MG63 (cell line): ENCODE measurements at regions not wholly inside any gene's neighbourhood (a gene's known extent, or its start where the extent isn't known, plus 50 kb on each side); places are given as distances from the start of the nearest gene placed in this dataset.

Experiments
- DNase-seq: peaks from one replicate; pipeline ENCODE4 v3.0.0-alpha.2; 2020
- H3K27me3 ChIP-seq: fragments of 250-450 bp; sonication (Bioruptor Pico); 2 replicates; pipeline ENCODE4 v1.5.1; 2020; ENCODE audit warnings: mild to moderate bottlenecking, moderate library complexity
- H3K36me3 ChIP-seq: fragments of 250-450 bp; sonication (Bioruptor Pico); 2 replicates; pipeline ENCODE4 v1.5.1; 2020; ENCODE audit warnings: mild to moderate bottlenecking, moderate library complexity
- H3K4me3 ChIP-seq: fragments of 250-450 bp; sonication (Bioruptor Pico); 2 replicates; pipeline ENCODE4 v1.5.1; 2020; ENCODE audit warnings: mild to moderate bottlenecking, moderate library complexity
- H3K9me3 ChIP-seq: fragments of 250-450 bp; sonication (Bioruptor Pico); 2 replicates; pipeline ENCODE4 v1.5.1; 2020; ENCODE audit warnings: mild to moderate bottlenecking, moderate library complexity

DNA sequence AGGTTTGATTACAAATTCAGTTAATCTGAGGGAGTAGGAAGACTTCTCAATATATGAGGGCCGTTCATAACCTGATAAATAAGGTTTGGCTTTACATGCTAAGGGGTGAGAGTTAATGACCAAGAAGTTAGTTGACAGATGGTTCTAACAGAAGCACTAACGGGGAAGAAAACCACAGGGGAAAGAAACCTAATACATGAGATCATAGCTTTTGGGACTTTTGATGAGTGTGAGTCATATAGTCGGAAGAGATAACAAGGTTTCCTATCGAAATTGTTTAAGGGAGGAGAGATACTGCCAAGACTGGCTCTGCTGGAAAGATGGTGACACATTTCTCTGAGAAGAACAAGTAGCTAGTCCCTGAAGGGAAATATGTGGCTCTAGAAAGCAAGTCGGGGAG, 140.1 kb downstream of the COX7C start:
- no peak for DNase-seq
- H3K4me3 ChIP-seq: no peak overlapping the region
- no peaks in the 10 kb centered on the region for H3K9me3 ChIP-seq
- H3K36me3 ChIP-seq: no peaks in the 10 kb centered on the region
- peaks cover under 1% of the 10 kb centered on the region; the same call in 1 of the 2 replicates for H3K27me3 ChIP-seq

DNA sequence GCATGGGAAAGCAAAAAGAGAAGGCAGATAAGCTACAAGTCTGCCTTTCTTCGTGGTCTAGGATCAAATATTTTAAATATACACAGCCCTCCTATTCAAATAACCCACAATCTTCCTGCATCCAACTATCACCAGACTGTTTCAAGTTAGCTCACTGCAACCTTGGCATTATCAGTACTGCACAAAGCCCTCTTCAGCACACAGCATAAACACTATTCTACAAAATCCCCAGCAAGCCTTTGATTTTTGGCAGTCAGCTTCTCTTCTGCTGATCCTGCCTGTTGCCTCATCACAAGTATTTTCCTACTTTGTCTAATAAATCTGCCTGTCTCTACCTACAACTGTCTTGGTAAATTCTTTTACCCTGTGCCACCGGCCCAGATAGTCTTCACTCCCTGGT, 142.9 kb downstream of the COX7C start:
- H3K36me3 ChIP-seq: no peaks in the 10 kb centered on the region
- peaks cover 2% of the 10 kb centered on the region; the same call in 1 of the 2 replicates for H3K27me3 ChIP-seq
- H3K4me3 ChIP-seq: no peak overlapping the region
- DNase-seq: no peak
- no peaks in the 10 kb centered on the region for H3K9me3 ChIP-seq

DNA sequence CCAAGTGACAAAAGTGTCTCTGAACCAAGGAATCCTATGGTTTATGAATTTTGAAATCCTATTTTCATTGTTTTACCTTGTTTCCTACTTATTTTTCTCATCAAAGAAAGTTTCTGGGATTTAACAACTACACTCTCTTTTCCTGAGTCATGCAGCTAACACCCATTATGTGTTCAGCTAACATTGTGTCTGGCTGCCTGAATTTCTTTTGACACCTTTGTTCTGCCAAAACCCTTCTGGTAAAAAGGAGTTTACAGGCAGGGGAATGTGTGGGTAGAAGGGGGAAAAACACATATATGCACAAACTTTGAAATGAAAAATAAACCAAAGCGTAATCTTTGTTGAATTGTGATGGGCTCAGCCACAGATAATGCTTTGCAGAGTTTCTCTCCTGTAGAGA, 146.2 kb downstream of the COX7C start:
- Histone ChIP-seq H3K9me3 (no peaks in the 10 kb centered on the region), H3K27me3 (peaks cover 3% of the 10 kb centered on the region; the same call in 1 of the 2 replicates), H3K36me3 (no peaks in the 10 kb centered on the region), H3K4me3 (no peak overlapping the region)
- no peak for DNase-seq

DNA sequence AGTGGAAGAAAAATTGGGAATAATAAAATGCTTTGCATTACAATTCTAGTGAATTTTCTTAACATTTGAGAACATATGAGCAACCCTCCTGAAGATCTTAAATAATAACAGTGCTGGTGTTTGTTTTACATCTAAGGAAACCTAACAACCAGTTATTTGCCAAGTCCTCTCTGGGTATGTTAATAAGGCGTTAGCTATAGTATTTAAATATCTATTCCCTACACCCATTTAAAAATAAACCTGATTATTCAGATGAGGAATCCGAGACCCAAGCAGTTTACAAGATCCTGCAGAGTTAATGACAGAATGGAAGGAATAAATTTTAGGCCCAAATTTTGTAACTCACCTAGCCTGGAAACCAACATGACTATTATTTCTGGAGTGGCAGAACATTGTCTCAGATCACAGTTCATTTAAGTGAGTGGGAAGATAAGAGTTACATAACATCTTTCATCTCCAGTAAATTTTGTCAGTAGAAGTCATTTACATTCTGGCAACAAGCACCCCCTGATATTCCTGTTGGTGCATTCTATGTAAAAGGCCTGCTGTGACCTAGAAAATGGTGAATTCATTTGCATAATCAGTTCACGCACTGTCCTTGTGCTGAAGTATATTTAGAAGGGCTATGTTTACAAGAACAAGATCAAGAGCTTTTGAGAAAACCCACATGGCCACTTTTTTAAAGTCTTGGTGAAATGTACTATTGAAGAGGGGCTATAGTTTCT, 148.2 kb downstream of the COX7C start:
- no peaks in the 10 kb centered on the region for H3K36me3 ChIP-seq
- DNase-seq: no peak
- peaks cover 3% of the 10 kb centered on the region; the same call in 1 of the 2 replicates for H3K27me3 ChIP-seq
- no peaks in the 10 kb centered on the region for H3K9me3 ChIP-seq
- no peak overlapping the region for H3K4me3 ChIP-seq

DNA sequence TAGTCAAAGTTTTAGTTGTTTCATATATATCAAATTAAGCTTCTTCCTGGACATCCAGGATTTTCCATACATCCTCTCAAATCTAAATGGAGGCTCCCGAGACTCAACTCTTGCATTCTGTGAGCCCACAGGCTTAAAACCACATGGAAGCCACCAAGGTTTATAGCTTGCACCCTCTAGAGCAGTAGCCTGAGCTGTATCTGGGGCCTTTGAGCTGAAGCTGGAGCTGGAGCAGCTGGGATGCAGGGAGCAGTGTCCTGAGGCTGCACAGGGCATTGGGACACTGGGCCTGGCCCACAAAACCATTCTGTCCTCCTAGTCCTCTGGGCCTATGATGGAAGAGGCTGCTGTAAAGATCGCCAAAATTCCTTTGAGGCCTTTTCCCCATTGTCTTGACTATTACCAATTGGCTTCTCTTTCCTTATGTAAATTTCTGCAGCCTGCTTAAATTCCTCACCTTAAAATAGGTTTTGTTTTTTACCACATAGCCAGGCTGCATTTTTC, 151.0 kb downstream of the COX7C start:
- Histone ChIP-seq H3K36me3 (no peaks in the 10 kb centered on the region), H3K27me3 (0 out of 2 replicates have a peak, but pooled peaks cover 2% of the 10 kb centered on the region), H3K9me3 (no peaks in the 10 kb centered on the region), H3K4me3 (no peak overlapping the region)
- DNase-seq: no peak

DNA sequence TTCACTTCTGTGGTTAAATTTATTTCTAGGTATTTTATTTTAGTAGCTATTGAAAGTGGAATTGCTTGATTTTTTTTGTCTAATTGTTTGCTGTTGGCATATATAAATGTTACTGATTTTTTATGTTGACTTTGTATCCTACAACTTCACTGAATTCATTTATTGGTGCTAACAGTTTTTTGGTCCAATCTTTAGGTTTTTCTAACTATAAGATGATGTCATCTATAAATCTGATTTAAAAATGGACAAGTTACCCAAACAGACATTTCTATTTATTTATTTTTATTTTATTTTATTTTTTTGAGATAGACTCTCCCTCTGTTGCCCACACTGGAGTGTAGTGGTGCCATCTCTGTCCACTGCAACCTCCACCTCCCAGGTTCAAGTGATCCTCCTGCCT, 162.3 kb downstream of the COX7C start:
- Histone ChIP-seq H3K9me3 (no peaks in the 10 kb centered on the region), H3K4me3 (no peak overlapping the region), H3K27me3 (peaks cover 6% of the 10 kb centered on the region), H3K36me3 (no peaks in the 10 kb centered on the region)
- DNase-seq: no peak

DNA sequence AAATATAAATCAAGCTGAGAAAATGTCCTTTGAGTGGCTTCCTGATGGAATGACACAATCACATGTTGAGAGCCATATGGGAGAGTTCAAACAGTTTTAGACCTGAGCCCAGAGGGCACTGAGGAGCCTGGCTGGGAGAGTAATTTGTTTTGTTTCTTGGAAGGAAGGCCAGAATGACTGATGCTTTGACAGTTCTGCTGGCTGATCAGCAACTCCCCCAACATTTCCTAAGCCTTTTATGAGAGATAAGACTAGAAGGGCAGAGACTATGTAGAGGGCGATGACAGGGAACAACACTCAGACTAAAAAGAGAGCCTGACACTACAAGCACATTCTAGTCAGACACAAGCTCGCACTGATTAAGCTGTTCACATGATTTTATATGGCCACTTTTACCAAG, 169.2 kb downstream of the COX7C start:
- H3K4me3 ChIP-seq: no peak overlapping the region
- no peaks in the 10 kb centered on the region for H3K36me3 ChIP-seq
- no peak for DNase-seq
- no peaks in the 10 kb centered on the region for H3K9me3 ChIP-seq
- peaks cover 5% of the 10 kb centered on the region for H3K27me3 ChIP-seq

DNA sequence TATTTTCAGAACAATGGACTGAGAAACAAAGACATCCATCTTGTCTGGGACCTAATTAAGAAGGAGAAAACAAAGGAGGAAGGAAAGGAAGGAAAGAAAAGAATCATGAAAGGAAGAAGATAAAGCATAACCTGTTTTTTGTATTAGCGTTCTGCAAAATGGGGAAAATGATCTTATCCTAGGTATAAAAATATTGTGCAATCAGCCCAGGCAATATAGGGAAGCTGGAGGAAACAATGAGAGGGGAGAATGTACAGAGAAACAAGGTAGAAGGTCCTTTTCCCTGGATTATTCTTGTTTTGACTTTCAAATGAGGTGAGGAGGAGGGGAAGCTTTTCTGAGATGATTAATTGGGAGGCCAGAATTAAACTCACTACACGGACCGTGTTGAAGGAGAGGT, 177.9 kb downstream of the COX7C start:
- Histone ChIP-seq H3K36me3 (no peaks in the 10 kb centered on the region), H3K27me3 (0 out of 2 replicates have a peak, but pooled peaks cover 3% of the 10 kb centered on the region), H3K4me3 (no peak overlapping the region), H3K9me3 (no peaks in the 10 kb centered on the region)
- DNase-seq: no peak

DNA sequence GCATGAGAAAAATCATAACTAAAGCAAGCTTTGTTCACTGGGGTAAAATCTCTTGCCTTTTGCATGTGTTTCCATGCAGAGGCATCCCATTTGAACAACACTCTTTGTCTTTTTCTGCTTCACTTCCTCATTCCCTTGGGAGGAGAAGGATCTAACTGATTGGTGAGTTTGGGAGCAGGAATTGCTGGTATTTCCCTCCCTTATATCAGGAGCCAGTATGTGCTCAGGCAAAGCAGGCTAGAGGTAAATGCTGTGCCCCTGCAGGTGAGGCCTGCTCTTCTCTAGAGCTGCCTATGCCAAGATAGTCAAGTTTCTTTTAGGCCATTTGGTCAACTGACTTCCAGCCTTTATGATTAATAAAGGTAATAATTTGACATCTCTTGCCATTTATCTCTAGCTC, 179.9 kb downstream of the COX7C start:
- H3K27me3 ChIP-seq: 0 out of 2 replicates have a peak, but pooled peaks cover 3% of the 10 kb centered on the region
- no peak for DNase-seq
- no peaks in the 10 kb centered on the region for H3K36me3 ChIP-seq
- H3K4me3 ChIP-seq: no peak overlapping the region
- no peaks in the 10 kb centered on the region for H3K9me3 ChIP-seq

DNA sequence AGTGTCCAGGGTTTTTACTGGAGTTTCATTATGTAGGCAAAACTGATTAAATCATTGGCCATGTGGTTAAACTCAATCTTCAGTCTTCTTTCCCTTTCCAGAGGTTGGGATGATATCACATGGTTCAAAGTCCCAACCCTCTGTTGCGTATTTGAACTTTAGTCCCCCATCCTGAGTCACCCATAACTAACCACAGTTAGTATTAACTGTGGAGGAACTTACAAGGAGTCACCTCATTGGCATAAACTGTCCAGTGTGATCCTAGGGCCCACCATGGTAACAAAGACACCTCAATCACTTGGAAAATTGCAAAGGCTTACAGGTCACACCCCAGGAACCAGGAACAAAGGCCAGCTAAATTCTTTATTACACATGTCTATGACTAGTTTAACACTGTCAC, 188.5 kb downstream of the COX7C start:
- DNase-seq: no peak
- Histone ChIP-seq H3K36me3 (no peaks in the 10 kb centered on the region), H3K4me3 (no peak overlapping the region), H3K27me3 (no peaks in the 10 kb centered on the region; the same call in 1 of the 2 replicates), H3K9me3 (no peaks in the 10 kb centered on the region)

DNA sequence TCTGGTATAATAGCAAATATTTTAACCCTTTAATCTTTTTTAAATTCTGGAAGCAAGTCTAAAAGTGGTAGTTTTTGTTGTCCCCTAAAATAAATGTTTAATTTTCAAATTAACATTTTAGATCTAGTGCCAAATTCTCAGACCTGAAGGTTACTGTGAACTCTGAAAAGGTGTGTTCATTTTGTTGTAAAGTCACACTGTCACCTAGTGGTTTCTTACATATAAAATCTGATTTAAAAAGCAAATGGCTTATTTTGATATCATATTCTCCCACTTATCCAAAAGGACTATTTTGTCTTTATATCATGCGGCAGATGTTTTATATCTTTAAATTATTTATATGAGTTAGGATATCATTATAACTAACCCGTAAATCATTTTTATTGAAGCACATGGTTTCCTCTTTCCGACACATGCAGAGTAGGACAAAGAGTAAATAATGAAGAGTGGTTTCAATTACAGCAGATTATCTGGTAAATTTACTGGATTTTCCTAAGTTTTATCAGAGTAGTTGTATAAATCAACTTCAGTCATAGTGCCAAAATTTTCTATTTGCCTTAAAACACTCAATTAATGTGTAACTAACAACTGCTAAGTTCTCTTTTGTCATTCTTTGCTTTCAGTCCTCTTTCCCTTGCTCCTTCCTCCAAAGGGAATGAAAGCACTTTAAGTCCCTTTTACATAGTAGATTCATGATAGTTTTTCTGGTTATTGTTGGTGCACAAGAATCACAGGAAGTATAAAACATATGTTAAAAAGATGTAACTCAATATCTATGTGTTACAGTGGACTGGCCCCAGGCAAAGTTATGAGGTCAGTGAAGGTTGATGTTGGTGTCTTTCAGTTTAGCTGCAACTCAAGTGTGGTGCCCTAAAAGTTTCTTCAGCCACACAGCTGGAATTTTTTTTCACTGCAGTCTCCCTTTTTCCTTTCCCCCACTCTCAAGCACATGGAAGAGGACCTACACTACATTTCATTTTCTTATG, 189.6 kb downstream of the COX7C start:
- Histone ChIP-seq H3K36me3 (no peaks in the 10 kb centered on the region), H3K4me3 (no peak overlapping the region), H3K27me3 (no peaks in the 10 kb centered on the region; the same call in 1 of the 2 replicates), H3K9me3 (no peaks in the 10 kb centered on the region)
- no peak for DNase-seq

DNA sequence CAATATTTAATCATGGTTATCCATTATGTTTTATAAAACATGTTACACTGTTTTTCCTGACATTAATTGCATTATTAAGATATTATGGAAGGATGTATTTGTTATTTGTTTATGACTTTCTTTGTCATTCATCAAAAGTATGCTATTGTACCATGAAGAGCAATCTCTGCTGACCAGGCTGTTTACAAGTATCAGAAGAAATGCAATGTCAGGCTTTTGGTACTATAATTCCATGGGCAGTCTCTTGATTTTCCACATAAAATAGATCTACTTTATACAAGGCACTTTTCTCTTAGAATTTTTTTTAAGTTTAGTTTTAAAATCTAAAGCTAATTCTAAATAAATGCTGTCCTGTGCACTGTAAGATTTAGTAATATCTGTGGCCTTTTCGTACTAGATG, 196.6 kb downstream of the COX7C start:
- Histone ChIP-seq H3K36me3 (no peaks in the 10 kb centered on the region), H3K9me3 (no peaks in the 10 kb centered on the region), H3K4me3 (no peak overlapping the region), H3K27me3 (no peaks in the 10 kb centered on the region)
- no peak for DNase-seq

DNA sequence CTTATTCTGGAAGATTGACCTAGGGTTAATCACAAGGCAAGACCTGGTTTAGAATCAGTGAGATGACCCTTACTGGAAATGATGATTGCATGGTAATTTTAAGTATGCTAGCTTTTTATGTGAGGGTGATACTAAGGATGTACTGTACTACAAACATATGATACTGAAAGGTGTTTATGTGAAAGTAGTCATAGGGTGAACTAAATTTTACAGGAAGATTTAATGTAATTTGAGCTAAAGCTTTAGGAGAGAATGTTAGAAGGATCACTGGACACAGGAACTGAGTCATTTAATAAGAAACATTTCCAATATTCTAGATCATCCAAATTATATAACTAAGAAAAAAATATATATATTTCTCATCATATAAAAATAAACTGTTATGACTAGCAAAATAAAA, 197.2 kb downstream of the COX7C start:
- no peak overlapping the region for H3K4me3 ChIP-seq
- no peak for DNase-seq
- H3K27me3 ChIP-seq: no peaks in the 10 kb centered on the region
- H3K36me3 ChIP-seq: no peaks in the 10 kb centered on the region
- H3K9me3 ChIP-seq: no peaks in the 10 kb centered on the region

DNA sequence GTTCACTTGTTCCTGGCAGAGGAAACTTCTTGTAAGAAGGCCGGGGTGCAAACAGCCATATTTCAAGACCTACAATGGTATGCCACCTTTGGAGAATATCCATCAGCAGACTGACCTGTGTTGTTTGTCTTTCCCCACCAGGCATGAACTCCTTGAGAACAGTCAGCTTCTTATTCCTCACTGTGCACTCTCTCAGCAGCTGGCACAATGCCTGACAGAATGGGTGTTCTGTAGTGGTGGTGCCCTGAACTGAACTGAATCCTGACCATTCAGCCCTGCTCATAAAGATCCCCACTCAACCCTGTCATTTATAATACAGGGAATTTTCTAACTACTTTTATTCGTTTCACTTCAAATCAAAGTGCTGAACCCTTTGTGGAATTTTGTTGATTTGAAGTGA, 206.9 kb downstream of the COX7C start:
- peak; percentile 1 for DNase-seq
- no peaks in the 10 kb centered on the region; the same call in 1 of the 2 replicates for H3K27me3 ChIP-seq
- H3K9me3 ChIP-seq: no peaks in the 10 kb centered on the region
- no peaks in the 10 kb centered on the region for H3K36me3 ChIP-seq
- H3K4me3 ChIP-seq: no peak overlapping the region

DNA sequence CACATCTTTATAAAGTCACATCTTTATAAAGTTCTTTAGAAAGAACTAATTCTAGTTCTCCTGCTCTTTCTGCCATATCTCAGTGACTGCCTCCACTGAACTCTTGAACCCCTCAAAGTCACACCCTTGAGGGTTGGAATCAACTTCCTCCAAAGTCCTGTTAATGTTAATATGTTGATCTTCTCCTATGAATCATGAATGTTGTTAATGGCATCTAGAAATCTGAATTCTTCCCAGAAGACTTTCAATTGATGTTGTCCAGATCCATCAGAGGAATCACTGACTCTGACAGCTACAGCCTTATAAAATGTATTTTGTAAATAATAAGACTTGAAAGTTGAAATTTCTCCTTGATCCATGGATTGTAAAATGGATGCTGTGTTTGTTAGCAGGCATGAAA, 213.4 kb downstream of the COX7C start:
- no peaks in the 10 kb centered on the region for H3K36me3 ChIP-seq
- H3K9me3 ChIP-seq: no peaks in the 10 kb centered on the region
- no peak for DNase-seq
- no peaks in the 10 kb centered on the region; the same call in 1 of the 2 replicates for H3K27me3 ChIP-seq
- no peak overlapping the region for H3K4me3 ChIP-seq

DNA sequence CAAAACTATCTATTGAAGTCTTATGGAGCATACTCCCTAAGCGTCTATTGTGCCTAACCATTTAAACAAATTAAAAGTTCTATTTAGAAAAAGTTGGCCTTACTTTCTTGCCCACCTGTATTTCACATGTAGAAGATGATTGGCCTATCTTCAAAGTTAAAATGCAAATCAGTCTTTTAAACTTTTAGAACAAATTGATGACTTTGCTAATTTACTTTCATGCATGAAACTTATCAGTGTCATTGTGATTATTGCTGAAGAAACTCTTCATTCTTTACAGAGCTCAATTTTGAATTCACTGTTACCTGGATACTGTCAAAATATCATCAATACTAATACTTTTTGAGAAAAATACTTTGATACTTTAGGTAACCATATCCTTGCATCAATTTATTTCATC, 216.1 kb downstream of the COX7C start:
- Histone ChIP-seq H3K4me3 (no peak overlapping the region), H3K27me3 (no peaks in the 10 kb centered on the region), H3K9me3 (no peaks in the 10 kb centered on the region), H3K36me3 (no peaks in the 10 kb centered on the region)
- DNase-seq: no peak

DNA sequence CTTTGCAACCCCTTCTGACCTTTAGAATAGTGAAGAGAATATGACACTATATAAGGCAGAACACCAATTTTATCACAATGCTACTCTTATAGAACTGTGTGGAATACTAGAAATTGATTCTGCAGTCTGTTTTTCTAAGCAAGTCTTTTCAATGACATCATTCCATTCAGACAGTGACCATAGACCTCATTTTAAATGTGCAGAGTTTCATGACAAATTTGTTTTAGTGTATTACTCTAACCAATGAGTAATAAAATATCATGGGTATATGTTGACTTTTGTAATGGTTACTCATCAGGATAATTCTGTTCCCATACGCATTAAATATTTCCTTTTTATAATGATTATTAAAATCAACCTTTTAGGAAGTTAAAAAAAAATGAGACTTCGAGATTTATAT, 219.9 kb downstream of the COX7C start:
- Histone ChIP-seq H3K4me3 (no peak overlapping the region), H3K27me3 (no peaks in the 10 kb centered on the region), H3K9me3 (no peaks in the 10 kb centered on the region), H3K36me3 (no peaks in the 10 kb centered on the region)
- no peak for DNase-seq
